Adipocyte (in vitro differentiated cells): ENCODE measurements at regions not wholly inside any gene's neighbourhood (a gene's known extent, or its start where the extent isn't known, plus 50 kb on each side); places are given as distances from the start of the nearest gene placed in this dataset.

Source experiments
- DNase-seq: peaks from one replicate; pipeline ENCODE4 v3.0.0-alpha.2; 2015; ENCODE audit warnings: low read depth
- H3K27me3 ChIP-seq: replicated peaks from 2 replicates; pipeline ENCODE4 v1.7.0; 2013; ENCODE audit warnings: mild to moderate bottlenecking, low read length, moderate library complexity; ENCODE audit not compliant: control insufficient read depth, insufficient read depth
- H3K36me3 ChIP-seq: 2 replicates; pipeline ENCODE4 v1.7.0; 2013; ENCODE audit warnings: low read length, mild to moderate bottlenecking, moderate library complexity; ENCODE audit not compliant: control insufficient read depth, insufficient read depth, severe bottlenecking
- H3K4me1 ChIP-seq: 2 replicates; pipeline ENCODE4 v1.7.0; 2013; ENCODE audit warnings: mild to moderate bottlenecking, low read length, moderate library complexity; ENCODE audit not compliant: control insufficient read depth, insufficient read depth
- H3K4me3 ChIP-seq: 2 replicates; pipeline ENCODE4 v1.7.0; 2013; ENCODE audit warnings: mild to moderate bottlenecking, low read length, moderate library complexity
- H3K9ac ChIP-seq: 2 replicates; pipeline ENCODE4 v1.7.0; 2013; ENCODE audit warnings: mild to moderate bottlenecking, low read length, moderate library complexity
- H3K9me3 ChIP-seq: 2 replicates; pipeline ENCODE4 v1.7.0; 2013; ENCODE audit warnings: mild to moderate bottlenecking, low read length, moderate library complexity; ENCODE audit not compliant: control insufficient read depth

- Histone ChIP-seq H3K9me3 (no peaks in the 10 kb centered on the region), H3K27me3 (no peaks in the 10 kb centered on the region), H3K36me3 (no peaks in the 10 kb centered on the region), H3K4me1 (peaks cover 7% of the 10 kb centered on the region), H3K4me3 (no peak overlapping the region), H3K9ac (no peak overlapping the region)
- DNase-seq: no peak
Measured at GRCh38 chr12:46884362-46884761, 58.6 kb upstream of the SLC38A4 start.

GRCh38 chr12:46886541-46887041 is 60.8 kb upstream of the SLC38A4 start:
- Histone ChIP-seq H3K27me3 (no peaks in the 10 kb centered on the region), H3K4me1 (peaks cover 7% of the 10 kb centered on the region), H3K4me3 (no peak overlapping the region), H3K36me3 (no peaks in the 10 kb centered on the region), H3K9ac (no peak overlapping the region), H3K9me3 (no peaks in the 10 kb centered on the region)
- peak; percentile 24 for DNase-seq

GRCh38 chr12:46887870-46888269 is 62.1 kb upstream of the SLC38A4 start:
- Histone ChIP-seq H3K27me3 (no peaks in the 10 kb centered on the region), H3K9me3 (no peaks in the 10 kb centered on the region), H3K9ac (no peak overlapping the region), H3K4me3 (no peak overlapping the region), H3K4me1 (peaks cover 7% of the 10 kb centered on the region), H3K36me3 (no peaks in the 10 kb centered on the region)
- no peak for DNase-seq

- peaks cover 7% of the 10 kb centered on the region for H3K4me1 ChIP-seq
- no peak overlapping the region for H3K9ac ChIP-seq
- H3K27me3 ChIP-seq: no peaks in the 10 kb centered on the region
- no peaks in the 10 kb centered on the region for H3K9me3 ChIP-seq
- DNase-seq: no peak
- no peak overlapping the region for H3K4me3 ChIP-seq
- H3K36me3 ChIP-seq: no peaks in the 10 kb centered on the region
Measured at GRCh38 chr12:46888568-46888967, 62.8 kb upstream of the SLC38A4 start.

- peaks cover 15% of the 10 kb centered on the region for H3K4me1 ChIP-seq
- no peaks in the 10 kb centered on the region for H3K9me3 ChIP-seq
- H3K36me3 ChIP-seq: no peaks in the 10 kb centered on the region
- H3K4me3 ChIP-seq: no peak overlapping the region
- no peak overlapping the region for H3K9ac ChIP-seq
- DNase-seq: peak; percentile 25
- H3K27me3 ChIP-seq: no peaks in the 10 kb centered on the region
Measured at GRCh38 chr12:46891306-46891705, 65.5 kb upstream of the SLC38A4 start.

GRCh38 chr12:46892034-46892705 is 66.4 kb upstream of the SLC38A4 start:
- DNase-seq: no peak
- H3K4me1 ChIP-seq: peaks cover 10% of the 10 kb centered on the region
- no peak overlapping the region for H3K9ac ChIP-seq
- no peaks in the 10 kb centered on the region for H3K9me3 ChIP-seq
- H3K36me3 ChIP-seq: no peaks in the 10 kb centered on the region
- H3K4me3 ChIP-seq: no peak overlapping the region
- H3K27me3 ChIP-seq: no peaks in the 10 kb centered on the region

- no peaks in the 10 kb centered on the region for H3K9me3 ChIP-seq
- H3K4me3 ChIP-seq: no peak overlapping the region
- H3K27me3 ChIP-seq: no peaks in the 10 kb centered on the region
- H3K36me3 ChIP-seq: no peaks in the 10 kb centered on the region
- no peak for DNase-seq
- H3K4me1 ChIP-seq: peaks cover 10% of the 10 kb centered on the region
- H3K9ac ChIP-seq: no peak overlapping the region
Measured at GRCh38 chr12:46892887-46893286, 67.1 kb upstream of the SLC38A4 start.

GRCh38 chr12:46893434-46893833 is 67.6 kb upstream of the SLC38A4 start:
- Histone ChIP-seq H3K9ac (no peak overlapping the region), H3K9me3 (no peaks in the 10 kb centered on the region), H3K4me1 (peaks cover 10% of the 10 kb centered on the region), H3K4me3 (no peak overlapping the region), H3K27me3 (no peaks in the 10 kb centered on the region), H3K36me3 (no peaks in the 10 kb centered on the region)
- DNase-seq: no peak

GRCh38 chr12:46895726-46896125 is 69.9 kb upstream of the SLC38A4 start:
- DNase-seq: no peak
- Histone ChIP-seq H3K4me1 (peaks cover 10% of the 10 kb centered on the region), H3K27me3 (no peaks in the 10 kb centered on the region), H3K4me3 (no peak overlapping the region), H3K9ac (no peak overlapping the region), H3K9me3 (no peaks in the 10 kb centered on the region), H3K36me3 (no peaks in the 10 kb centered on the region)

GRCh38 chr12:46896680-46897079 is 70.9 kb upstream of the SLC38A4 start:
- no peak overlapping the region for H3K4me3 ChIP-seq
- no peak overlapping the region for H3K9ac ChIP-seq
- H3K36me3 ChIP-seq: no peaks in the 10 kb centered on the region
- H3K27me3 ChIP-seq: no peaks in the 10 kb centered on the region
- peaks cover 10% of the 10 kb centered on the region for H3K4me1 ChIP-seq
- no peaks in the 10 kb centered on the region for H3K9me3 ChIP-seq
- DNase-seq: no peak

- Histone ChIP-seq H3K36me3 (no peaks in the 10 kb centered on the region), H3K9me3 (no peaks in the 10 kb centered on the region), H3K9ac (no peak overlapping the region), H3K27me3 (no peaks in the 10 kb centered on the region), H3K4me1 (peaks cover 10% of the 10 kb centered on the region), H3K4me3 (no peak overlapping the region)
- DNase-seq: no peak
Measured at GRCh38 chr12:46898152-46898931, 72.5 kb upstream of the SLC38A4 start.
